GM10266 (cell line): ENCODE measurements at regions not wholly inside any gene's neighbourhood (a gene's known extent, or its start where the extent isn't known, plus 50 kb on each side); places are given as distances from the start of the nearest gene placed in this dataset.

Source experiments
- DNase-seq: peaks from one replicate; pipeline ENCODE4 v3.0.0; 2012; ENCODE audit errors: extremely low spot score
- CTCF ChIP-seq: IDR thresholded peaks from 2 replicates; pipeline ENCODE4 v1.5.1; 2012; ENCODE audit warnings: mild to moderate bottlenecking, low read depth; ENCODE audit not compliant: control insufficient read depth, insufficient read depth; ENCODE audit errors: missing control alignments

GRCh38 chrX:78603908-78604307 lies 55.2 kb downstream of the RTL3 start:
- no peak for TF ChIP-seq CTCF
- DNase-seq, result no peak

- TF ChIP-seq CTCF, result no peak
- DNase-seq, result no peak
Measured at GRCh38 chrX:78595901-78596502, 63.1 kb downstream of the RTL3 start.

- TF ChIP-seq CTCF, result no peak
- DNase-seq, result no peak
Measured at GRCh38 chrX:78593701-78594100, 65.4 kb downstream of the RTL3 start.

- no peak for TF ChIP-seq CTCF
- no peak for DNase-seq
Measured at GRCh38 chrX:78592030-78592429, 67.1 kb downstream of the RTL3 start.

GRCh38 chrX:78574306-78574705 lies 84.8 kb downstream of the RTL3 start:
- no peak for DNase-seq
- no peak for TF ChIP-seq CTCF

- no peak for DNase-seq
- TF ChIP-seq CTCF, result no peak
Measured at GRCh38 chrX:78573630-78574029, 85.5 kb downstream of the RTL3 start.

GRCh38 chrX:78571849-78572248 lies 87.3 kb downstream of the RTL3 start:
- no peak for DNase-seq
- TF ChIP-seq CTCF, result no peak
